Left lung (tissue), 4 donors: ENCODE measurements at regions not wholly inside any gene's neighbourhood (a gene's known extent, or its start where the extent isn't known, plus 50 kb on each side); places are given as distances from the start of the nearest gene placed in this dataset.

ENCODE experiments used
- ATAC-seq: fragments of 200-7000 bp; cut with Tn5 transposase; one replicate; pipeline ENCODE4 v1.9.1; 2020; ENCODE audit warnings: moderate library complexity
- DNase-seq, 4 donors: peaks; one replicate each; pipeline ENCODE4 v3.0.0-alpha.2; 2013 to 2020
- H3K27ac ChIP-seq, 2 donors: fragments of 200-600 bp; sonication (generic) in 1 of 2; one replicate each; pipeline versions ENCODE4 v1.5.0 to v1.8.0; 2020 to 2021
- H3K27me3 ChIP-seq, 2 donors: fragments of 200-600 bp; sonication (generic) in 1 of 2; one replicate each; pipeline versions ENCODE4 v1.5.0 to v1.8.0; 2020 to 2021
- H3K36me3 ChIP-seq, 2 donors: fragments of 200-600 bp; sonication (generic) in 1 of 2; one replicate each; pipeline versions ENCODE4 v1.5.0 to v1.8.0; 2020 to 2021
- H3K4me1 ChIP-seq, 2 donors: fragments of 200-600 bp; one replicate each; pipeline ENCODE4 v1.8.0; 2021
- H3K4me3 ChIP-seq, 2 donors: fragments of 200-600 bp; sonication (generic) in 1 of 2; one replicate each; pipeline versions ENCODE4 v1.5.0 to v1.8.0; 2020 to 2021; ENCODE audit warnings: mild to moderate bottlenecking in 1 of 2
- H3K9me3 ChIP-seq, 2 donors: fragments of 200-600 bp; sonication (generic) in 1 of 2; one replicate each; pipeline versions ENCODE4 v1.5.0 to v1.8.0; 2020 to 2021
- CTCF ChIP-seq, 2 donors: fragments of 200-600 bp; sonication (generic) in 1 of 2; IDR thresholded peaks; one replicate each; pipeline versions ENCODE4 v1.5.0 to v1.8.0; 2021; ENCODE audit warnings: antibody characterized with exemption in 2 of 2
- intact Hi-C, 2 donors: fragments of 100-400 bp; cut with DNase I; formaldehyde crosslinking; loops; one replicate each; pipeline versions ENCODE4 v1.11.2 to v1.14.2; 2022
- donor health status: DM: no; HTN: yes; CAD: no.
- donor health status: DM: no; HTN: no; CAD: no.

GRCh38 chr10:131000743-131001142 is 310.8 kb downstream of the TCERG1L start:
- DNase-seq: no peak
- TF ChIP-seq CTCF (IDR thresholded peaks at IDR 0.05): no peak
- peaks cover 0 to 23% of the 10 kb centered on the region in 2 donors for H3K27me3 ChIP-seq
- H3K4me1 ChIP-seq: no peaks in the 10 kb centered on the region
- no peaks in the 10 kb centered on the region for H3K9me3 ChIP-seq
- no peaks in the 10 kb centered on the region for H3K36me3 ChIP-seq
- no peak overlapping the region for H3K4me3 ChIP-seq
- intact Hi-C loops: no loop called here
- no peak for ATAC-seq
- H3K27ac ChIP-seq: no peak overlapping the region

DNA sequence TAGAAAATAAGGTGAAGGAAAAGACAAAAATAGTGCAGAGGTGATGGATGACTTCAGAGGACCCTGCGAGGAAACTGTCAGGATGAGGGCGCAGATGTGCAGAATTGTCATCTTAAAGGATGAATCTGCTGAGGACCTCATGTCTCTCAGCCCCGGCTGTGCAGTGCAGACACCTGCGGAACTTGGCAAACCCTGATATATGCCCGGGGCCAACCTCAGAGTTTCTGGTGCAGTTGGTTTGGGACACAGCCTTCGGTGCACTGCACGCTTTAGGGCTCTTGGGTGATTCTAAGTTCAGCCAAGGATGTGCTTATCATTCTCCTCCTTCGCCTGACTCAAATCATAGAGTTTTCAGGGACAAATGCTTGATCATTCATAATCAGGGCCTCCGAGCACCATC is 310.1 kb downstream of the TCERG1L start:
- no peak for TF ChIP-seq CTCF (IDR thresholded peaks at IDR 0.05)
- intact Hi-C loops: no loop called here
- H3K9me3 ChIP-seq: no peaks in the 10 kb centered on the region
- H3K36me3 ChIP-seq: no peaks in the 10 kb centered on the region
- no peak overlapping the region for H3K27ac ChIP-seq
- no peak for ATAC-seq
- no peak for DNase-seq
- peaks cover 0 to 23% of the 10 kb centered on the region in 2 donors for H3K27me3 ChIP-seq
- H3K4me1 ChIP-seq: no peaks in the 10 kb centered on the region
- no peak overlapping the region for H3K4me3 ChIP-seq

DNA sequence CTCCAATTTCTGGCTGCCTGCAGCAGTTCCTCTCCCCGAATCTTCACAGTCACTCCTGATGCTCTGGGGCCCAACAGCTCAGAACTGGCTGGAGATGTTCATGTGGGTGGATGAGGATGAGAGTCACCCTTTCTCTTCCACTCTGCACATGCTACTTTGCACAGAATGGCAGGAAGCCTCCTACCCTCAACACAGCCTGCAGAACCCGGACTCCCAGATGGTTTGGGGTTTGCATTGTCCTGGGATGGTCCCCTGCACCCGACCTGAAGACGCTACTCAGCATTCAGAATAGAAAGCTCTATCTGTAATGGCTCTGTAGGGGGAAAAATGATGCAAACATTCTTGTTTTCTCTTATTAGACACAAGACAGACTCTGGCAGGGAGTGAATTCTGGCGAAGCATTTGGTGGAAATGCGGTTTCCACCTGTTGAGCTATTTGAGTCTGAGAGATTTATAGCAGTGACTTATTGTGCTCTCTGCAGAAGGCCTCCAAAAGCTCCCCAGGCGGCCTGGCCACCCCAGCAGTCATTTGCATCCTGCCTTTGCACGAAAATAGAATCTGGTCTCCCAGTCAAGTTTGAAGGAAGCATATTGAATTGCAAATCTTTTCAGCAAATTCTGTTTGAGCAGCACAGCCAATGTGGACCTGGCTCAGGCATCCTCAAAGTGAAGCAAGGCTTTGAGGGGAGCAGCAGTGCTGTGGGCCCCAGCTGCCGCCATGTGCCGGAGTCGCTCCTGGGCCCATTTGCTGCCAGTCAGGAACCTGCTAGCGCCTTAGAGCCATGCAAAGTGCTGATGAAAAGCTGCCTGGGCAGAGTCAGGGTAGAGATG is 309.3 kb downstream of the TCERG1L start:
- ATAC-seq: no peak
- H3K4me1 ChIP-seq: no peaks in the 10 kb centered on the region
- no peaks in the 10 kb centered on the region for H3K36me3 ChIP-seq
- intact Hi-C loops: no loop called here
- H3K9me3 ChIP-seq: no peaks in the 10 kb centered on the region
- no peak for TF ChIP-seq CTCF (IDR thresholded peaks at IDR 0.05)
- H3K4me3 ChIP-seq: no peak overlapping the region
- H3K27ac ChIP-seq: no peak overlapping the region
- DNase-seq: no peak
- H3K27me3 ChIP-seq: peaks cover 0 to 23% of the 10 kb centered on the region in 2 donors

DNA sequence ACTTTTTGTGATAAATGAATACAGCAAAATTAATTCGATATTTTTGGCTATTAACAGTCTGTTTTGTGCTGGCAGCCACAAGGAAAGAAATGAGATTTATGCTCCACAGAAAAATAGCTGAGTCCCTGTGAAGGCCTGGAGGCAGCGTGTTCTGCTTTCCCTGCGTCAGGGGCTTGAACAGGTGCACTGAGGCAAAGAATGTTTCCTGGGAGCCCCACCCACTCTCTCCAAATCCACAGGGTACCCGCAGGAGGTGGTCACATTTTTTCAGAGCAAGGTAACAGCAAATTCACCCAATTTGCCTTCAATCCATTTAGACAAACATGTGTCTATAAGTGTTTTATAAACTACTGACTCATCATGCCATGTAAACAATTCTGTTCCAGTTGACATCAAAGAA is 308.1 kb downstream of the TCERG1L start:
- no peak for DNase-seq
- no peak for ATAC-seq
- no peaks in the 10 kb centered on the region for H3K4me1 ChIP-seq
- H3K27me3 ChIP-seq: peaks cover 0 to 18% of the 10 kb centered on the region in 2 donors
- no peak for TF ChIP-seq CTCF (IDR thresholded peaks at IDR 0.05)
- H3K27ac ChIP-seq: no peak overlapping the region
- intact Hi-C loops: no loop called here
- H3K4me3 ChIP-seq: no peak overlapping the region
- no peaks in the 10 kb centered on the region for H3K9me3 ChIP-seq
- H3K36me3 ChIP-seq: no peaks in the 10 kb centered on the region

- TF ChIP-seq CTCF (IDR thresholded peaks at IDR 0.05): no peak
- Histone ChIP-seq H3K4me3 (no peak overlapping the region), H3K9me3 (no peaks in the 10 kb centered on the region), H3K27ac (no peak overlapping the region), H3K36me3 (no peaks in the 10 kb centered on the region), H3K4me1 (no peaks in the 10 kb centered on the region), H3K27me3 (peaks cover 0 to 11% of the 10 kb centered on the region in 2 donors)
- intact Hi-C loops: no loop called here
- ATAC-seq (no peak), DNase-seq (no peak)
These were observed 307.2 kb downstream of the TCERG1L start for GRCh38 chr10:131004276-131004675.
